Lower lobe of right lung (tissue), 2 donors: ENCODE measurements at regions not wholly inside any gene's neighbourhood (a gene's known extent, or its start where the extent isn't known, plus 50 kb on each side); places are given as distances from the start of the nearest gene placed in this dataset.

Experiments
- ATAC-seq, 2 donors: fragments of 200-7000 bp; cut with Tn5 transposase; one replicate each; pipeline ENCODE4 v1.9.1; 2020 to 2022; ENCODE audit warnings: mild to moderate bottlenecking in 2 of 2, moderate library complexity in 2 of 2
- DNase-seq: peaks from one replicate; pipeline ENCODE4 v3.0.0-alpha.2; 2020
- H3K27ac ChIP-seq: fragments of 200-600 bp; one replicate; pipeline ENCODE4 v1.8.0; 2022
- H3K27me3 ChIP-seq: fragments of 200-600 bp; one replicate; pipeline ENCODE4 v1.8.0; 2022; ENCODE audit warnings: low read depth
- H3K36me3 ChIP-seq: fragments of 200-600 bp; one replicate; pipeline ENCODE4 v1.8.0; 2022; ENCODE audit warnings: mild to moderate bottlenecking
- H3K4me1 ChIP-seq: fragments of 200-600 bp; one replicate; pipeline ENCODE4 v1.8.0; 2022
- H3K4me3 ChIP-seq: fragments of 200-600 bp; one replicate; pipeline ENCODE4 v1.8.0; 2022; ENCODE audit warnings: mild to moderate bottlenecking
- H3K9me3 ChIP-seq: fragments of 200-600 bp; one replicate; pipeline ENCODE4 v1.8.0; 2022
- intact Hi-C: fragments of 100-400 bp; cut with DNase I; formaldehyde crosslinking; loops from one replicate; pipeline ENCODE4 v1.11.0; 2022
- TF ChIP-seq, protein P1 (sequence below): fragments of 200-600 bp; IDR thresholded peaks from one replicate; pipeline ENCODE4 v1.8.0; 2022; ENCODE audit warnings: antibody characterized with exemption, mild to moderate bottlenecking
- donor health status: DM: no; HTN: yes; CAD: no; lungs with severe emphysema.

DNA sequence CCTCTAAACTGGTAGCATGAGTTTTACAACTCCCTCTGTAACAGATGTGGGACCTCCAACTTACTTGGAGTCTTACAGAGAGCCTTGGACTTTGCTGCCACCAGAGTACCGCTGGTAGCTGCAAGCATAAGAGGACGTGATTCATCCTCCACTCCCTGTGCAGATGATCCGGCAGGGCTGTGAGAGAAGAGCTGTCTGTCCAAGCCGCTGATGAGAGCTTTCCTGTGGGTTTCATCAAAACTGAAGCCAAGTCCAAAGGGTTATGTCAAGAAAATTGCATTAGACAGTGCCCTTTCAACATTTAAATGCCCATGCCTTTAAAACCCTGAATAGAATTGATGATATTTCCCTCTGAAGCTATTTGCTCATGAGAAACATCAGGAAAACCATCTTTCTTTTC lies 85.8 kb downstream of the LLPH start:
- Histone ChIP-seq H3K27ac (no peak overlapping the region), H3K9me3 (no peaks in the 10 kb centered on the region), H3K36me3 (no peaks in the 10 kb centered on the region), H3K27me3 (no peaks in the 10 kb centered on the region), H3K4me3 (no peak overlapping the region), H3K4me1 (no peaks in the 10 kb centered on the region)
- ATAC-seq (no peak), DNase-seq (no peak)
- intact Hi-C loops: no loop called here
- TF ChIP-seq, protein P1, sequence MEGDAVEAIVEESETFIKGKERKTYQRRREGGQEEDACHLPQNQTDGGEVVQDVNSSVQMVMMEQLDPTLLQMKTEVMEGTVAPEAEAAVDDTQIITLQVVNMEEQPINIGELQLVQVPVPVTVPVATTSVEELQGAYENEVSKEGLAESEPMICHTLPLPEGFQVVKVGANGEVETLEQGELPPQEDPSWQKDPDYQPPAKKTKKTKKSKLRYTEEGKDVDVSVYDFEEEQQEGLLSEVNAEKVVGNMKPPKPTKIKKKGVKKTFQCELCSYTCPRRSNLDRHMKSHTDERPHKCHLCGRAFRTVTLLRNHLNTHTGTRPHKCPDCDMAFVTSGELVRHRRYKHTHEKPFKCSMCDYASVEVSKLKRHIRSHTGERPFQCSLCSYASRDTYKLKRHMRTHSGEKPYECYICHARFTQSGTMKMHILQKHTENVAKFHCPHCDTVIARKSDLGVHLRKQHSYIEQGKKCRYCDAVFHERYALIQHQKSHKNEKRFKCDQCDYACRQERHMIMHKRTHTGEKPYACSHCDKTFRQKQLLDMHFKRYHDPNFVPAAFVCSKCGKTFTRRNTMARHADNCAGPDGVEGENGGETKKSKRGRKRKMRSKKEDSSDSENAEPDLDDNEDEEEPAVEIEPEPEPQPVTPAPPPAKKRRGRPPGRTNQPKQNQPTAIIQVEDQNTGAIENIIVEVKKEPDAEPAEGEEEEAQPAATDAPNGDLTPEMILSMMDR: no peak

DNA sequence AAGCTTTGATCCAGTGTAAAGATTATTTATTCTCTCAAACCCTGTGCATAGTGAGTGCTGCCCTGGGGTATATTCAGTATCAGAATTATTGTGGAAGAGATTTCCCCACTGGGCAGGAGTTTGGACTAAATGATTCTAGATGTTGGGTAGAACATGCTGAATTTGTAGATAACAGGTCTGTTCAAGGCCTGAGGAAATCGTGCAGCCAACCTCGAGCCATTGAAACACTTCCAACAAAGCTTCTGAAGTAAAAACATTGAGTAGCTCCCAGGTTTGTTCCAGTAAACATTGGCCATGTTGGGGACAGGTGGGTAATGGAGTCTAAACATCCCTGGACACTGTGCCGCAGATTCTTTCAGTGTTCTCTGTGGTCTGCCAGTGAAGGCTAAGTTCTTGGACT lies 87.5 kb downstream of the LLPH start:
- TF ChIP-seq, protein P1: no peak
- Histone ChIP-seq H3K9me3 (no peaks in the 10 kb centered on the region), H3K36me3 (no peaks in the 10 kb centered on the region), H3K4me1 (no peaks in the 10 kb centered on the region), H3K27ac (no peak overlapping the region), H3K4me3 (no peak overlapping the region), H3K27me3 (no peaks in the 10 kb centered on the region)
- no peak for DNase-seq
- intact Hi-C loops: no loop called here
- no peak for ATAC-seq

DNA sequence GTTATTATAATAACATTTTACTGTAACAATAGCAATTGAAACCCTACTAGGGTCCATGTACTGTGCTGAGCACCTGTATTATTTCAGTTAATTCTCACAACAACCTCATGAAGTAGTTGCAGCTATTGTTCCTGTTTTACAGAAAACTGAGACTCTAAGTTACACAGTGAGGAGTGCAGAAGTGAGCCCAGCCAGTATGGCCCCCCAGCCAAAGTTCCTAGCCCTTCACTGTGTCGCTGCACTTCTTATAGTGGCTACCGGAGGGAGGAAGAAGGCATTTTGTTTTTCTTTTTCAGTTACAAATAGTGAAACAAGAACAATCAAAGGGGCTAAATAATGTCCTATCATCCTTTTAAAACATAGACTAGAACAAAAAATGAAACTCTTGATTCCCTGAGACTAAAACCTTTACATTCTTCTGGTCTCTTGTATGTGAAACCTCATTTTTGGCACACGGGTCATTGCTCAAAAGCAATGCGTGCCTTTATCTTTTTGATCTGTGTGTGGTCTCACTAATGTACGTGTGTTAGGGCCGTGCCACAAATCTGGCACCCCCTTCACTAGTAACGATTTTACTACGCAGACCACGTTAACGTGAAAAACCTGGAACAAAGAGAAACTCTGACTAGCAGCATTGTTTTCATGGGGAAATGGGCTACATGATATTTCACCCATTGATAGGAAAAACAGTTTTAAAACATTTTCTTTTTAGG lies 88.7 kb downstream of the LLPH start:
- H3K4me1 ChIP-seq: no peaks in the 10 kb centered on the region
- no peak overlapping the region for H3K4me3 ChIP-seq
- H3K9me3 ChIP-seq: no peaks in the 10 kb centered on the region
- H3K27ac ChIP-seq: no peak overlapping the region
- DNase-seq (no peak), ATAC-seq (no peak)
- TF ChIP-seq, protein P1: no peak
- intact Hi-C loops: no loop called here
- no peaks in the 10 kb centered on the region for H3K27me3 ChIP-seq
- H3K36me3 ChIP-seq: no peaks in the 10 kb centered on the region

DNA sequence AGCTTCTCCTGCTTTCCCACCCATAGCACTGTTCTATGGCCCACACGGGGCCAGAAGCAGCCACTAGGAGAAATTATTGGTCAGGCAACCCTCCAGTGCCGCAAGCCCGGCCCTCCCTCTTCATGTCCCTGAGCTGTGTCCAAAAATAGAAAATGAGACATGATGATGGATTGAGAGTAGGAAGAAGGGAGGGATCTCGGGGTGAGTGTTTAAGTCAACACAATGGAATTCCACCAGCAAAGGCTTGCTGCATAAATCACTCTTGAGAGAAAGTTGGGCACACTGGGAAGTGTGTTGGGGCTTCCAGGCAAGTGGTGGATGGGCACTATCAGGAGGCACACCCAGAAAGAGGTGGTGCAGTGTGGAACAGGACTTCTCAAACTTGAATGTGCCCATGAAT lies 94.2 kb downstream of the LLPH start:
- DNase-seq: no peak
- no peak overlapping the region for H3K27ac ChIP-seq
- H3K27me3 ChIP-seq: peaks cover 6% of the 10 kb centered on the region
- TF ChIP-seq, protein P1: no peak
- H3K9me3 ChIP-seq: no peaks in the 10 kb centered on the region
- ATAC-seq: peak; percentile 67 to 68
- H3K4me3 ChIP-seq: no peak overlapping the region
- no peaks in the 10 kb centered on the region for H3K4me1 ChIP-seq
- H3K36me3 ChIP-seq: no peaks in the 10 kb centered on the region
- intact Hi-C loops: no loop called here

DNA sequence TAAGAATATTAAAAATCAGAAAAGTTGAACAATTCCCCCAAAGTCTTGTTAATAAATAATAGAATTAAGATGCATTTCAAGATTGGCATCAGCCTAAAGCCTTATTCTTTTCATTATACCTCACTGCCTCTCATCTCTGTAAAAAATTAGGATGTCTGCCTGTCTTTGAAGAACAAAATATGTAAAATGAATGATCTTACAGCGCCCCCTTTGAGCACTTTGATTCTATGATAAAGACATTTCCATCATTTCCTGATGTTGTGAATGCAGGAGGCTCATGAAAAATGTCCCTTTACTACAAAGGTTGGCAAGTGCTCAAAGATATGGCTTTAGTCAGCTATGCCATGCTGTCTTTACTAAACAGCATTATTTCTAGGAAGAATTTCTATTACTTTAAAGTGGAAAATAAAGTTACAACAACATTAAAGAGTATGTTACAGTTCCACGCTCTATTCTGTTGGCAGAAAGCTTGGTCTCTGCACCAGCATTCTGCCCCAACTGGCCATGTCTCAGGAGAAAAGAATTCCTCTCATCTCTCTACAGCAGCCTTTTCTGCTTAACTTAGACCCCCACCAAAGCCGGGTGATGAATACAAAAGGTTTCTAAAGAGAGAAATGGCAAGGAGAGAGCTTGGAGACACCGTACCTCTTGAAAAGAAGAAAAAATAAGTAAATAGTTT lies 95.1 kb downstream of the LLPH start:
- no peaks in the 10 kb centered on the region for H3K9me3 ChIP-seq
- DNase-seq (no peak), ATAC-seq (no peak)
- intact Hi-C loops: no loop called here
- H3K4me3 ChIP-seq: no peak overlapping the region
- no peak overlapping the region for H3K27ac ChIP-seq
- no peaks in the 10 kb centered on the region for H3K36me3 ChIP-seq
- peaks cover 6% of the 10 kb centered on the region for H3K27me3 ChIP-seq
- TF ChIP-seq, protein P1: peak; percentile 30
- H3K4me1 ChIP-seq: no peaks in the 10 kb centered on the region
